ENCODE measurements at regions not wholly inside any gene's neighbourhood (a gene's known extent, or its start where the extent isn't known, plus 50 kb on each side); places are given as distances from the start of the nearest gene placed in this dataset.
"Not testable (repeated sequence)": the region's sequence is repeated elsewhere in the genome, so short reads cannot be mapped to it uniquely, and the experiment has no call there.

GRCh38 chr17:27944546-27945332 is 51.6 kb upstream of the LYRM9 start:
- TF ChIP-seq POLR2A (IDR thresholded peaks at IDR 0.05; ENCODE audit: low read depth, low read length) = no peak
- FAIRE-seq = no peak
- no peak for DNase-seq (ENCODE audit: insufficient read length, low spot score)

GRCh38 chr17:27945333-27945616 is 52.1 kb upstream of the LYRM9 start:
- no peak for FAIRE-seq
- TF ChIP-seq POLR2A (IDR thresholded peaks at IDR 0.05; ENCODE audit: low read depth, low read length) = no peak
- no peak for DNase-seq (ENCODE audit: insufficient read length, low spot score)

- no peak for FAIRE-seq
- DNase-seq (ENCODE audit: insufficient read length, low spot score) = no peak
These were observed 52.8 kb upstream of the LYRM9 start for GRCh38 chr17:27945953-27946352.

GRCh38 chr17:27946513-27946912 is 53.3 kb upstream of the LYRM9 start:
- FAIRE-seq (no peak), DNase-seq (ENCODE audit: insufficient read length, low spot score) (no peak)
- no peak for TF ChIP-seq POLR2A (IDR thresholded peaks at IDR 0.05; ENCODE audit: low read depth, low read length)

More at GRCh38 chr17:27945953-27946352, 52.8 kb upstream of the LYRM9 start:
- TF ChIP-seq POLR2A (IDR thresholded peaks at IDR 0.05; ENCODE audit: low read depth, low read length) = no peak

DNA sequence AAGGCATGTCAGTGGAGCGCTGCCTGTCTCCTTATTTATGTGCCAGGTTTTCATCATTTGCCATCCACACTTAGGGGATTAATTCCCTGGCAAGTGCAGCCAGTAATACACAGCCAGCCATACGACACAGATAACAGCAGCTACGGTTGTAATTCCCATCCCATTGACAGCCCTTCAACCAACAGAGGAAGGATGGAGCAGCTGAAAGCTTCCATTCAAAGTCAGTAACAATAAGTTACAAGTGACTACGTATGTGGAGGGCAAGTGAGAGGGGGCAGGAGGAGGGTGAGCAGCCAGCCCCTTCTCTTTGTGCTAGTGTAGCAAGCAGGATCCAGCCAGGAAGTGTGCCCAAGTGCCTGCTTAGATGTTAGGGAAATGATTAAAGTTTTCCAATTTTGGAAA is 53.8 kb upstream of the LYRM9 start:
- FAIRE-seq = no peak
- DNase-seq (ENCODE audit: insufficient read length, low spot score) = no peak

DNA sequence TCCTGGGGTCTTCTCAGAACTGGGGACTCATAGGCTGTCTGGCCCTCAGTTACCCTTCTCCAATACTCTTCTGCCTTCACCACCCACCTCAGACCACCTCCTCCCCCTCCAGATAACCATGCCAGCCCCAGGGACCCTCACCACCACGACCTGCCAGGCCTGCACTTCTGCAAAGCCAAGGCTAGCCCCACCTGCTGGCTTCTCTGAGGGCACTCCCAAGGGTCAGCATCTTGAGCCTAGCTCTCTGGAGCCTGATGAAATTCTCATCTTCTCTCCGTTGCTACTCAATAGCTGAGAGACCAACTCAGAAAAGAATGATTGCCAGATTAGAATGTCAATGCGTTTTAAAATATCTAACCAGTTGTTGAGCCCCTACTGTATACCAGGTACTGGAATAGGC is 56.1 kb upstream of the LYRM9 start:
- FAIRE-seq (no peak), DNase-seq (ENCODE audit: insufficient read length, low spot score) (no peak)
- no peak for TF ChIP-seq POLR2A (IDR thresholded peaks at IDR 0.05; ENCODE audit: low read depth, low read length)

More for the DNA sequence above, 53.8 kb upstream of the LYRM9 start:
- TF ChIP-seq POLR2A (IDR thresholded peaks at IDR 0.05; ENCODE audit: low read depth, low read length) = no peak

DNA sequence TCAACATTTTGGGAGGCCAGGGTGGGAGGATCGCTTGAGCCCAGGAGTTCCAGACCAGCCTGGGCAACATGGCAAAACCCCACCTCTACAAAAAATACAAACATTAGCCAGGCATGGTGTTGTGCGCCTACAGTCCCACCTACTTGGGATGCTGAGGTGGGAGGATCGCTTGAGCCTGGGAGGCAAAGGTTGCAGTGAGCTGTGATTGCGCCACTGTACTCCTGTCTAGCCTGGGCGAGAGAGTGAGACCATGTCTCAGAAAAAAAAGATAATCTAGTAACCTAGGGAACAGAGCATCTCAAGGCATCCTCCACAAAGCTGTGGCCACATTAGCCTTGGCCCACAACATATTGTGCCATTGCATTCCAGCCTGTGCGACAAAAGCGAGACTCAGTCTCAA is 57.1 kb upstream of the LYRM9 start:
- DNase-seq (ENCODE audit: insufficient read length, low spot score); FAIRE-seq: not testable (repeated sequence)

- no peak for DNase-seq (ENCODE audit: insufficient read length, low spot score)
- no peak for FAIRE-seq
- no peak for TF ChIP-seq POLR2A (IDR thresholded peaks at IDR 0.05; ENCODE audit: low read depth, low read length)
These were observed 57.8 kb upstream of the LYRM9 start for GRCh38 chr17:27950995-27951394.

GRCh38 chr17:27951872-27952271 is 58.7 kb upstream of the LYRM9 start:
- no peak for DNase-seq (ENCODE audit: insufficient read length, low spot score)
- TF ChIP-seq POLR2A (IDR thresholded peaks at IDR 0.05; ENCODE audit: low read depth, low read length) = no peak
- no peak for FAIRE-seq

DNA sequence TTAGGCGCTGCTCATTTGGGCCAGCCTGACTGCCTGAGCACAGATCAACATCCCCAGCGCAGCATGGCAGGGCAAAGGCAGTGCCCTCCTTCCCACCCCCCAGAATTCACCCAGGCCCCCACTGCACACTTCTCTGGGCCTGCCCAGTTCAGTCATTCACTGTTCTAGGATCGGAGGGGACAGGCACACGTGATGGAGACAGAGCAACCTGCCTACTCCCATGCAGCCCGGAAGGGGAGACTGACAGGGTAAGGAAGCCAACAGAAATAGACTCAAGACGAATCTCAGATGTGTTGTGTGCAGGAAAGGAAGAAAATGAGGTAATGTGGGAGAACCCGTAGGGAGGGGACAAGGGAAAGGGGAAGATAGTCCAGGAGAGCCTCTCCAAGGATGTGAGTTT is 59.2 kb upstream of the LYRM9 start:
- DNase-seq (ENCODE audit: insufficient read length, low spot score) = no peak
- FAIRE-seq = no peak
- no peak for TF ChIP-seq POLR2A (IDR thresholded peaks at IDR 0.05; ENCODE audit: low read depth, low read length)

DNA sequence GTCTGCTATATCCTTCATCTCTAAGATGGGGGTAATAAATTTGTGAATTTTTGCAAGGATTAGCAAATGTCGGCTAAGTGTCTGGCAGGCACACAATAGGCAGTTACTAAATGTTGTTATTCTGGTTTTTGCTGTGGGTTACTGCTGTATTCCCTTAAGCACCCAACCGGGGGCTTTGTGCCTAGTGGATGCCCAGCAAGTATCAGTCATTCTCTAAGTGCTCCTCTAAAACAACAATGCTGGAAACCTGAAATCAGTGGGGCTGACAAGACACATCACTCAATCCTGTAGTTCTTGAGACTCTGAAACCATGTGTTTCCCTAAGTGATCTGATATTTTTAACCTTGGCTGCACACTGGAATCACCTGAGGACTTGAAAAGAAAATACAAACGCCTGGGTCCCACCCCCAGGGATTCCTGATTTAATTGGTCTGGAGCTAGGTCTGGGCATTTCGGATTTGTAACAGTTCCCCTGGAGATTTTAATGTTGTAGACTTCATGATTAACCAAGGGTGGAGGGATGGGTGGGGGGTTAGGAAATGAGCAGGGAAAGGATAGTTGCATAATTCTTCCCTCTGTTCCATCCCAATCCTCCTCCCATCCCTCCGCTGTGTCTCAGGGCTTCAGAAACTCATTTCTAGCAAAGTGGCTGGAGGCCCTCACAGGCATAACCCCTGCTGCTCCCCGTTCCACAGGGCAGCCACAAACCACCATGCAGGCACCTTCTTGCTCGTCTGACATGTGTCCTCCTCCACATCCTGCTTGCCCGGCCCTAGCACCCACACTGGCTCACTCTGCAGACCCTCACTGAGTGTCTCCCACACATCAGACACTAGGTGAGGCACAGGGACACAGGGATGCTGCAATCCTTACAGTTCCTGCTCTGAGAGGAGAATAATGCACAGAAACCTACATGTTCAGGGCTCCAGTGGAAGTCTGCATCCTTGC is 61.7 kb upstream of the LYRM9 start:
- FAIRE-seq (no peak), DNase-seq (ENCODE audit: insufficient read length, low spot score) (no peak)
- no peak for TF ChIP-seq POLR2A (IDR thresholded peaks at IDR 0.05; ENCODE audit: low read depth, low read length)

DNA sequence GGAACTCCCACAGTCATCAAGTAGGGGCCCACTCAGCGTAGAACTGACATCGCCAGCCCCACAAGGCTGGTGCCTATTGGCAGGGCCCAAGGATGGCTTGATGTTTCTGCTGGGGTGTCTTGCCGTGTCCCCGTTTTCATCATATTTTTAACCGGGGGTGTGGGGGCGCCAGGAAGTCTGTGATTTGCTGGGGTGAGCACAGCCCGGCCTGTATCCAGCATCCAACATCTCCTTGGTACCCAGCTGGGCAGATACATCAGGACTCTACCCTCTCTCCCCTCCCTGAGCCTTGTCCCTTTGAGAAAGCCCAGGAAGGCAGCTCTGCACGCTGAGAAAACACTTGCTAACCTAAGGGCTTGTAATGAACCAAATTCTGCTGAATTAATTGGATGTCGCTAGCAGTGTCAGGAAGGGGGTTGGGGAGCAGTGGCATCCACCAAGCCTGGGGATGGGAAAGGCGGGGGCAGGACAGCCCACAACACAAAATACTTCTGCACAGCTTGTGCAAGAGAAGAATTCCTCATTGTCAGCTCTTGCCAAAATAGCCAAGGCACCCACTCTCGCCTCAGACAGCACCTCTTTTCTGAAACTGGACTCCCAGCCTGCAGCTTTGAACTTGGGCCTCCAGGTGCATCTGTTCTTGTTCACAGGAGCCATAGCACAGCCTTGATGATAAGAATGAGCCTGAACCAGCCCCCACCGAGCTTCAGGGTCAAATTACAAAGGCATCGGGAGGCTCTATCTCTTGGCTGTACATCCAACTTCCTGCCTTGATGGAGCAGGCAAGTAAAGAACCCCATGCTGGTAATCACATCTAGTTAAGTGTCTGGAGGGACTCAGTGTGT is 63.7 kb upstream of the LYRM9 start:
- FAIRE-seq (no peak), DNase-seq (ENCODE audit: insufficient read length, low spot score) (no peak)
- TF ChIP-seq POLR2A (IDR thresholded peaks at IDR 0.05; ENCODE audit: low read depth, low read length) = no peak

DNA sequence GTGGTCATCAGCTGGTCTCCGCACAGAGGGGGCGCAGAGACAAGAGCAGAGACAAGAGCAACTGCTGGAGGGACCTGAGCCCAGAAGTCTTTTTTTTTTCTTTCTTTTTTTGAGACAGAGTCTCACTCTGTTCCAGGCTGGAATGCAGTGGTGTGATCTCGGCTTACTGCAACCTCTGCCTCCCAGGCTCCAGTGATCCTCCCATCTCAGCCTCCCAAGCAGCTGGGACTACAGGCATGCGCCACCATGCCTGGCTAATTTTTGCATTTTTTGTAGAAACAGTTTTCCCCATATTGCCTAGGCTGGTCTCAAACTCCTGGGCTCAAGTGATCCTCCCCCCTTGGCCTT is 64.3 kb upstream of the LYRM9 start:
- FAIRE-seq; DNase-seq (ENCODE audit: insufficient read length, low spot score): not testable (repeated sequence)

GRCh38 chr17:27958708-27959381 is 65.7 kb upstream of the LYRM9 start:
- DNase-seq (ENCODE audit: insufficient read length, low spot score) = no peak
- no peak for FAIRE-seq
- no peak for TF ChIP-seq POLR2A (IDR thresholded peaks at IDR 0.05; ENCODE audit: low read depth, low read length)

Data from H54 (cell line).